Ectodermal cell (in vitro differentiated cells): ENCODE measurements at regions not wholly inside any gene's neighbourhood (a gene's known extent, or its start where the extent isn't known, plus 50 kb on each side); places are given as distances from the start of the nearest gene placed in this dataset.

Experiments
- H3K27ac ChIP-seq: 2 replicates; pipeline ENCODE4 v1.7.0; 2013; ENCODE audit warnings: mild to moderate bottlenecking, low read depth, low read length; ENCODE audit not compliant: insufficient read depth, poor library complexity, severe bottlenecking
- H3K27me3 ChIP-seq: 2 replicates; pipeline ENCODE4 v1.7.0; 2013; ENCODE audit warnings: mild to moderate bottlenecking, low read length; ENCODE audit not compliant: insufficient read depth, control insufficient read depth, poor library complexity, severe bottlenecking
- H3K36me3 ChIP-seq: one replicate; pipeline ENCODE4 v1.7.0; 2013; ENCODE audit warnings: low read length; ENCODE audit not compliant: control insufficient read depth, insufficient read depth
- H3K4me1 ChIP-seq: one replicate; pipeline ENCODE4 v1.7.0; 2013; ENCODE audit warnings: low read length; ENCODE audit not compliant: control insufficient read depth, insufficient read depth
- H3K4me3 ChIP-seq: 2 replicates; pipeline ENCODE4 v1.7.0; 2013; ENCODE audit warnings: low read depth, low read length, control low read depth; ENCODE audit not compliant: insufficient read depth
- H3K9me3 ChIP-seq: 2 replicates; pipeline ENCODE4 v1.7.0; 2013; ENCODE audit warnings: mild to moderate bottlenecking, low read length, moderate library complexity; ENCODE audit not compliant: control insufficient read depth
- WGBS, 2 experiments: methylation state at CpG; one replicate each; pipeline ENCODE4 v1.1.7; 2013; ENCODE audit warnings: missing lambda C conversion rate in 2 of 2; 5-methylcytosine and 5-hydroxymethylcytosine counted together

DNA sequence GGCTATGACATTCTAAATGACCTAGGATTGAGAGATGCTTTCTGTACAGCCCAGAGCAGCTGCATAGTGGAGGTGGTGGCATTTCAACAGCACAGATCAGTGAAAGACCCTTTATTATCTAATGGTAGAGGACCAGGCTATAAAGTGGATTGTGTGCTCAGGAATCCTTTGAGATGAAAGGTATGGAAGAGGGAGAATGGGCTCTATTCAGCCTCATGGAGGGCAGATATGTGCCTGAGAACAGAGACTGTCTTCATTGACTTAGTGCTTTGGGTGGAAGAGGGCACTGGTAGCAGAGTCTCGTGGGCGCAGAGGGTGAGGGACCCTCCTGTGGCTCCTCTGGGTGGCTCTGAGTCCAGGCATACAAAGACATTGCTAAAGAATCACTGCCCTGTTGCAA is 130.0 kb upstream of the SLC24A5 start:
- H3K27ac ChIP-seq = no peak overlapping the region
- peaks cover 8% of the 10 kb centered on the region for H3K4me1 ChIP-seq
- H3K27me3 ChIP-seq = no peaks in the 10 kb centered on the region
- H3K4me3 ChIP-seq = no peak overlapping the region
- no peaks in the 10 kb centered on the region for H3K36me3 ChIP-seq
- 95 to 97% methylated on average over 2 of the region's 2 CpGs for WGBS, 2 experiments
- no peaks in the 10 kb centered on the region for H3K9me3 ChIP-seq

DNA sequence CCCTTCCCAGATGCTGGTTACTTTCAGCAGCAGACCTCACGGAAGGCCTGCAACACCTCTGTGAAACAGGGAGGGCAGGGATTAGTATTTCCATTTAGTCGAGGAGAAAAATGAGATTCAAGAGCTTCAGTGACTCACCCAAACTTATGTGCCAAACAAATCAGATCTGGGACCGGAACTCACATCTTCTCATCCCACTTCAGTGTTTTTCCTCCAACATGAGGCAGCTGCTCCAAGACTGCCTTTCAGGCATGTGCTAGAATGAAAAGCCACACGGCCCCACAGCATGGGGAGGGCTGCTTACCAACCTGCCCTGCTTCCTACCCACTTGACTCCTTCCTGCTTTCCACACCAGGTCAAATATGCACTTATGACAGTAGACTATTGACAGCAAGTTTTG is 129.4 kb upstream of the SLC24A5 start:
- Histone ChIP-seq H3K9me3 (no peaks in the 10 kb centered on the region), H3K27ac (no peak overlapping the region), H3K36me3 (no peaks in the 10 kb centered on the region), H3K4me1 (peaks cover 8% of the 10 kb centered on the region), H3K4me3 (no peak overlapping the region), H3K27me3 (no peaks in the 10 kb centered on the region)
- 90 to 94% methylated on average over 4 of the region's 4 CpGs for WGBS, 2 experiments

DNA sequence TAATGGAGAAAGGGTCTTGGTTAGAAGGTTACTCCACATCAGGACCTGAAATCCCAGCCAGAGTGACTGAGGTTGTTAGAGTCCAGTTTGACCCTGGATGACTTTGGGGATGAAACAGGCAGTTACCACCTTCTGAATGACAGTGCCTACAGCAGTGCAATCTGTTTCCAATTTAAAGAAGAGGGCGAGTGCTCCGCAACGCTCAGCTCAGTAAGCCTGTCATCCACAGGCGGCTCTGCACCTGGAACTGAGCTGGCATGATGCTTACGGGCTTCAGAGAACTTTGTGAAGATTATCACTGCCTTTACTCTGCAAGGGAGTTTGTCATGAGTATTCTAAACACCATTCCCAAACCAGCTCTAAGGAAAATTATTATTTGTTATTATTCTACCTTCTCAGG is 127.7 kb upstream of the SLC24A5 start:
- no peaks in the 10 kb centered on the region for H3K27me3 ChIP-seq
- WGBS, 2 experiments = 91 to 92% methylated on average over 5 of the region's 5 CpGs
- no peaks in the 10 kb centered on the region for H3K4me1 ChIP-seq

DNA sequence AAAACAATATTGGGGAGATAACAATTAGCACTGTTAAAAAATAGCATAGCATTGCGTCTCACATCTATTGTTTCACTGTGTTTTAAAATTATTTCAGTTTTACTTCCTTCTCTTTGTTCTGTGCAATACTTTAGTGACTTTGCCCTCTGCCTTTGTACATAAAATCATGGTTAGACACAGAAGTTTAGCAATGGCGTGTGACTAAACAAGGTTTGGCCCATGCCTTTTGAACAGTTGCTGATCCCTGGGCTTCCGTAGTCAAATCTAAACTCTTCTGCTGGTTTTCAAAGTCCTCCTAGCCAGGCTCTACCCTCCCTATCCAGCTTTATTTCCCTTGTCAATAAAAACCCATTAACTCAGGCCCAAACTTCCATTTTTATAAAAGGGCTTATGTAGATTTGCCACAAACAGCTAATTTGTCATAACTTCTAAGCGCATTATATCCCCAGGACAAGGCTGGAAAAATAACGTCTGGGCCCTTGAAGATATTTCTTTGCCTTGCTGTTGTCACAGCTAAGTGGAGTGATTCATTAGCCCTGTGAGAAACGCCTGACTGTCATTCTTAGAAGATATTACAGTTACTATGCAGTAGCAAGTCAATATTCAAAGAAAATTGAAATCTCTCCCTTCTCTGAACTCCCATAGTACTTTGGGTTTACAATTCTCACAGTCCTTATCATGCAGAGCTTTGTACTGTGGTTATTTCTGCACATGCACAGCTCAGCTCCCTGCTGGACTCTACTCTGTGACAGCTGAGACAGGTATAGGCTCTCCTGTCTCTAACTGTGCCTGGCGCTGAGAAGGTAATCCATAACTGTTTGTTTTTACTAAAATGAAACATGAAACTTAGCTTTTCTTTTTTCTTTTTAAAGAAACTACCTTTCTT is 123.4 kb upstream of the SLC24A5 start:
- Histone ChIP-seq H3K4me1 (no peaks in the 10 kb centered on the region), H3K9me3 (no peaks in the 10 kb centered on the region), H3K27me3 (no peaks in the 10 kb centered on the region), H3K36me3 (no peaks in the 10 kb centered on the region), H3K4me3 (no peak overlapping the region), H3K27ac (no peak overlapping the region)
- WGBS, 2 experiments = 96% methylated on average over 7 of the region's 7 CpGs

More for the DNA sequence above, 127.7 kb upstream of the SLC24A5 start:
- Histone ChIP-seq H3K4me3 (no peak overlapping the region), H3K27ac (no peak overlapping the region), H3K36me3 (no peaks in the 10 kb centered on the region), H3K9me3 (no peaks in the 10 kb centered on the region)

DNA sequence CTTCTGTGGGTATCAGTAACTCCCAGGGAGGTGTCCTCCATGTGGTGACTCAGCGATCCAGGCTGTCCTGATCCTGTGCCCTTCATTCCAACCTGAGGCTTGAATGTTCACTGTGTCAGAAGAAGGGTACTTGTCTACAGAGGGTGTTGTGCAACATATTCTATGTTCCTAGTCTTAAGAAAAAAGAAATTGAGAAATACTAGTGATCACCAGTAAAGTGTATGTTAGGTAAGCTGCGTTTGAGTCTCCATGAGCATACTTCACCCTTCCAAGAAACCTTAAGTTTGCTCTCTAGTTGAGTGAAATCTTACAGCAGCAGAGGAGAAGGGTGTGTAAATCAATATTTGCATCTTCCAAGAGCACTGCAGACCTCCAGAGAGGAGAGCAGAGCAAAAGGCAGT is 122.2 kb upstream of the SLC24A5 start:
- Histone ChIP-seq H3K4me1 (no peaks in the 10 kb centered on the region), H3K9me3 (no peaks in the 10 kb centered on the region), H3K36me3 (no peaks in the 10 kb centered on the region), H3K27me3 (no peaks in the 10 kb centered on the region), H3K4me3 (no peak overlapping the region), H3K27ac (no peak overlapping the region)
- WGBS, 2 experiments = 93 to 100% methylated on average over 2 of the region's 2 CpGs

DNA sequence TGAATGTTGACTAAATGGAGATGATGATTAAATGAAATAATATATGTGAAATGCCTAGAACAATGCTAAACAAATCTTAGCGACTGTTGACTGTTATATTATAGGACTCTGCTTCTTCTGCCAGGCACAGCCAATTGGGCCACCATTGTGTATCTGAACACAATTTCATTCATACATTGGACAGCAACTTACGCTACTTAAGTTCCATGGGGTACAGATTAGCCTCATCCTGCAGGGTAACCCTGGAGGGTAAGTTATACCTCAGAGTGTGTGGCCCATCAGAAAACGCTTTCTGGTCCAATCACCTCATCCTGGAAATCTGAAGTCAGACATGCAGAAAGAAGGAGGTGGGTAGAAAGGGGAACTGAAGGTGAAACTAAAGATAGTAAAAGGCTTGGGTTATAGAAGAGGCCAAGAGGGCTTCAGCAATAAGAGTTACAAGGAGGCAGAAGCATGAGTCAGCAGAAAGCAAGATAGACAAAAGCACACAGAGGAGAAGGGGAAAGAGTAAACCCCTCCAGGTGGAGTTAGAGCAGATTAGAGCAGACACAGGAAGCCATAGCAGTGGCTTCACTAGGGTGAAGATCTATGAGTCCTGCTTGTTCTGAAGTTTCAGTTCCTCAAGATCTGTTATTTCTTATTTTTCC is 119.3 kb upstream of the SLC24A5 start:
- H3K27me3 ChIP-seq = no peaks in the 10 kb centered on the region
- no peak overlapping the region for H3K4me3 ChIP-seq
- no peak overlapping the region for H3K27ac ChIP-seq
- no peaks in the 10 kb centered on the region for H3K36me3 ChIP-seq
- 94 to 98% methylated on average over 3 of the region's 3 CpGs for WGBS, 2 experiments
- no peaks in the 10 kb centered on the region for H3K9me3 ChIP-seq
- H3K4me1 ChIP-seq = no peaks in the 10 kb centered on the region

DNA sequence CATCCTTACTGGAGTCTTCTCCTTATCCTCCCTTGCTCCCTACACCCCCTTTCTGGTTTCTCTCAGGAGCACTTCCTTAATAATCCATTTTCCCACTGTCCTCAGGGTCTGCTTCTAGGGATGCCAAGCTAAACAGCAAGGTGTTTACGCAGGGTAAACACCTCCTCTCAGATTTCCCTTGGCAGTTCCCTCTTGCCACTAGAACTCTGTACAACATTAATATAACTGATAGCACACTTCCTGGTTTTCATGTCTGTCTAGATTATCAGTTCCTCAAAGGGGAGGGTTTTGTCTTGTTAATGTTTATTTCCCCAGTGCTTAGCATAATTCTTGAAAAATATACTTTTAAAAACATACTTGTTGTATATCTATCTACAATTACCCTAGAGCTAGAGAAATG is 118.0 kb upstream of the SLC24A5 start:
- Histone ChIP-seq H3K36me3 (no peaks in the 10 kb centered on the region), H3K4me3 (no peak overlapping the region), H3K27me3 (no peaks in the 10 kb centered on the region), H3K4me1 (no peaks in the 10 kb centered on the region), H3K27ac (no peak overlapping the region), H3K9me3 (no peaks in the 10 kb centered on the region)
- WGBS, 2 experiments = 94 to 96% methylated on average over 1 of the region's 1 CpG

DNA sequence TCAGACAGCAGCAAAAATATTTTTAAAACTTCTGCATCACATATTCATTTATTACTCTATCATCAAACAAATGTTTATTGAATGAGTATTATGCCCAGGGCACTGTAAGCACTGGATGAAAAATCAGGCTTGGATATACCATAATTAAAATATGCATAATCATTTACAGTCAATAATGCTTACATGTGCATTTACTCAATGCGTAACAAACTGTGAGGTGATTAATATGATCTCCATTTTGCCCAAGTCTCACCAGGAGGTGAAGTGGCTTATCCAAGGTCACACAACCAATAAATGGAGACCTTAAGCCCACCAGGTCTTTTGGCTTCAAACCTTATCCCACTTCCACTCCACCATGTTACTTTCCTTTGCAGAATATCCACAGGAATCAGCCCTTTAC is 117.3 kb upstream of the SLC24A5 start:
- H3K27ac ChIP-seq = no peak overlapping the region
- H3K36me3 ChIP-seq = no peaks in the 10 kb centered on the region
- no peak overlapping the region for H3K4me3 ChIP-seq
- no peaks in the 10 kb centered on the region for H3K9me3 ChIP-seq
- H3K4me1 ChIP-seq = no peaks in the 10 kb centered on the region
- 86 to 97% methylated on average over 1 of the region's 1 CpG for WGBS, 2 experiments
- no peaks in the 10 kb centered on the region for H3K27me3 ChIP-seq

DNA sequence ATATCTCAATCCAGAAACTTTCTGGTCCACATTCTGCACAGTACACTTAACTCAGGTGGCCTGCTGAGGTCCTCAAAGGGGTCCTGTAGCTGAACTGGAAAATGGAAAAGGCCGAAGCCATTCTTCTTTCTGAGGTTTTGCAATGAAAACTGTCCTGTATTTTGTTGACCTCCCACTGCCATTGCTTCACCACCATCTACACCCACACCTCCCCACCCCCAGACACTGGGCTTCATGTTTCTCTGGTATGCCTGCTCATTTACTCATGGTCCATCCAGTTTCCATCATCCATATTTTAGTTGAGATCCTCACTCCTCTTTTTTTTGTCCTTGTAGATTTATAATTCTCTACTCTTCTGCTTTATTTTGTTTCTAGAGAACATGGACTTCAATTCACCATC is 115.7 kb upstream of the SLC24A5 start:
- Histone ChIP-seq H3K27me3 (no peaks in the 10 kb centered on the region), H3K4me1 (no peaks in the 10 kb centered on the region), H3K36me3 (no peaks in the 10 kb centered on the region), H3K4me3 (no peak overlapping the region), H3K27ac (no peak overlapping the region), H3K9me3 (no peaks in the 10 kb centered on the region)
- 87 to 97% methylated on average over 1 of the region's 1 CpG for WGBS, 2 experiments

DNA sequence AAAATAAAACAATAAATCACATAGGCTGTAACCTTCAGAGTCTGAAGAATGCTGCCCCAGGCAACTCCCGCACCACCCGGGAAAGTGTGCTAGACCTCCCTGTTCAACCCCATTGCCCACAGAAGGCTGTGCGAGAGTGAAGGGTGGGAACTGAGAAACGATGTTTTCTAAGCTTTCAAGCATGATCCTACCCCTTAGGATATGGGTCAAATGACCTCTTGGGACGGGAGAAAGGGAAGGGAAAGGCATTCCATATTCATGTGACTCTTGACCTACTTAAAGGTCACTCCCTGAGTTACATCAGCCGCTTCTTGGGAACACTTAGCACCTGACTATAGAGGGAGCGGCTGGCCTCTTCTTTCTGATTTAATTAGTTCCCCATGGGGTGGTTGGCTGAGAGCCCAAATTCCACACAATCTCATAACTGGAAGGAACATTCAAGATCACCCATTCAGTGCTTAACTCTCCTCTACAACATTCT is 114.7 kb upstream of the SLC24A5 start:
- Histone ChIP-seq H3K4me1 (no peaks in the 10 kb centered on the region), H3K27me3 (no peaks in the 10 kb centered on the region), H3K27ac (no peak overlapping the region), H3K9me3 (no peaks in the 10 kb centered on the region), H3K4me3 (no peak overlapping the region), H3K36me3 (no peaks in the 10 kb centered on the region)
- 81 to 82% methylated on average over 7 of the region's 7 CpGs for WGBS, 2 experiments
